B cell (primary cell): ENCODE measurements at regions not wholly inside any gene's neighbourhood (a gene's known extent, or its start where the extent isn't known, plus 50 kb on each side); places are given as distances from the start of the nearest gene placed in this dataset.

Experiments used
- ATAC-seq: fragments of 200-7000 bp; cut with Tn5 transposase; one replicate; pipeline ENCODE4 v1.10.0; 2021; ENCODE audit warnings: low read depth, mild to moderate bottlenecking, moderate number of reproducible peaks, moderate library complexity
- CTCF ChIA-PET: fragments of 350-600 bp; sonication (Branson Sonifier 250); formaldehyde crosslinking; loops from one replicate; lab custom pipeline; 2021; ENCODE audit warnings: antibody characterized with exemption, inconsistent platforms; lab: Charles Lee
- POLR2A ChIA-PET: fragments of 350-600 bp; sonication (Branson Sonifier 250); formaldehyde crosslinking; loops from one replicate; lab custom pipeline; 2021; ENCODE audit warnings: antibody characterized with exemption; lab: Charles Lee
- DNase-seq: peaks from one replicate; pipeline ENCODE4 v3.0.0; 2013
- H2AFZ ChIP-seq: 2 replicates; pipeline ENCODE4 v1.6.1; 2012; ENCODE audit warnings: mild to moderate bottlenecking, low read depth, low read length; ENCODE audit not compliant: insufficient read depth, poor library complexity, severe bottlenecking
- H3K27ac ChIP-seq, 2 donors: 1 replicate in 1 of 2; 2 replicates in 1 of 2; pipeline ENCODE4 v1.5.1; 2012 to 2013; ENCODE audit warnings: low read length in 2 of 2, mild to moderate bottlenecking in 2 of 2, moderate library complexity in 1 of 2
- H3K27me3 ChIP-seq, 4 experiments: fragments of 200-600 bp in 1 of 4; sonication (generic) in 1 of 4; replicated peaks in 1 of 4; 1 replicate in 2 of 4; 2 replicates in 2 of 4; pipeline versions ENCODE4 v1.6.1 to v1.7.0; 2013 to 2016; ENCODE audit warnings: low read length in 3 of 4, mild to moderate bottlenecking in 2 of 4, mixed read lengths in 1 of 4, moderate library complexity in 1 of 4; ENCODE audit not compliant: insufficient read depth in 4 of 4, control insufficient read depth in 3 of 4; ENCODE audit errors: control extremely low read depth in 1 of 4
- H3K36me3 ChIP-seq, 2 experiments: replicated peaks in 1 of 2; 1 replicate in 1 of 2; 2 replicates in 1 of 2; pipeline versions ENCODE4 v1.6.1 to v1.7.1; 2013; ENCODE audit warnings: low read length in 1 of 2; ENCODE audit not compliant: insufficient read depth in 2 of 2, control insufficient read depth in 1 of 2; ENCODE audit errors: control extremely low read depth in 1 of 2, extremely low read depth in 1 of 2
- H3K4me1 ChIP-seq, 2 donors: fragments of 200-600 bp in 1 of 2; sonication (generic) in 1 of 2; 1 replicate in 1 of 2; 2 replicates in 1 of 2; pipeline versions ENCODE4 v1.5.1 to v1.6.1; 2013 to 2017; ENCODE audit warnings: low read length in 2 of 2; ENCODE audit not compliant: control insufficient read depth in 2 of 2, insufficient read depth in 2 of 2
- H3K4me2 ChIP-seq: replicated peaks from 2 replicates; pipeline ENCODE3; 2012; ENCODE audit warnings: mild to moderate bottlenecking, low read depth, low read length; ENCODE audit not compliant: poor library complexity, severe bottlenecking
- H3K4me3 ChIP-seq, 5 experiments: fragments of 200-600 bp in 1 of 5; sonication (generic) in 1 of 5; 1 replicate in 3 of 5; 2 replicates in 2 of 5; pipeline versions ENCODE4 v1.5.1 to v1.7.0; 2011 to 2016; ENCODE audit warnings: low read length in 4 of 5, mild to moderate bottlenecking in 4 of 5, low read depth in 2 of 5, control low read depth in 1 of 5, moderate library complexity in 1 of 5; ENCODE audit not compliant: insufficient read depth in 1 of 5; ENCODE audit errors: control extremely low read depth in 1 of 5, extremely low read depth in 1 of 5
- H3K79me2 ChIP-seq: fragments of 200-600 bp; sonication (generic); one replicate; pipeline ENCODE4 v1.6.0; 2016; ENCODE audit warnings: low read length; ENCODE audit not compliant: control insufficient read depth, insufficient read depth
- H3K9ac ChIP-seq: fragments of 200-600 bp; sonication (generic); 2 replicates; pipeline ENCODE4 v1.6.1; 2017; ENCODE audit warnings: mild to moderate bottlenecking, low read length, moderate library complexity
- H3K9me3 ChIP-seq, 3 donors: one replicate each; pipeline versions ENCODE4 v1.6.1 to v1.7.1; 2013; ENCODE audit warnings: low read length in 2 of 3; ENCODE audit not compliant: control insufficient read depth in 2 of 3, insufficient read depth in 1 of 3; ENCODE audit errors: control extremely low read depth in 1 of 3
- H4K20me1 ChIP-seq: 2 replicates; pipeline ENCODE4 v1.6.0; 2012; ENCODE audit warnings: mild to moderate bottlenecking, low read length; ENCODE audit not compliant: insufficient read depth, control insufficient read depth, poor library complexity, severe bottlenecking
- H3K27ac Mint-ChIP-seq: one replicate; pipeline ENCODE4 v1.8.0; 2021; ENCODE audit warnings: mixed read lengths
- H3K27me3 Mint-ChIP-seq: one replicate; pipeline ENCODE4 v1.8.0; 2021; ENCODE audit warnings: mixed read lengths
- H3K4me1 Mint-ChIP-seq: one replicate; pipeline ENCODE4 v1.8.0; 2021; ENCODE audit warnings: mixed read lengths
- H3K4me3 Mint-ChIP-seq: one replicate; pipeline ENCODE4 v1.8.0; 2021; ENCODE audit warnings: mixed read lengths
- H3K9me3 Mint-ChIP-seq: one replicate; pipeline ENCODE4 v1.8.0; 2022; ENCODE audit warnings: mixed read lengths; ENCODE audit not compliant: insufficient read depth
- CTCF ChIP-seq: fragments of 200-600 bp; IDR thresholded peaks from one replicate; pipeline ENCODE4 v1.8.0; 2022; ENCODE audit warnings: antibody characterized with exemption, mild to moderate bottlenecking
- EZH2 ChIP-seq: IDR thresholded peaks from 2 replicates; pipeline ENCODE4 v1.6.1; 2012; ENCODE audit warnings: borderline replicate concordance, low read depth, mild to moderate bottlenecking, moderate library complexity, low read length; ENCODE audit not compliant: insufficient read depth, poor library complexity, severe bottlenecking
- WGBS: methylation state at CpG from one replicate; pipeline ENCODE4 v1.1.5; 2013; ENCODE audit warnings: missing lambda C conversion rate; ENCODE audit not compliant: insufficient coverage; 5-methylcytosine and 5-hydroxymethylcytosine counted together
- intact Hi-C: fragments of 100-400 bp; cut with micrococcal nuclease; formaldehyde crosslinking; loops from one replicate; pipeline ENCODE4 v1.10.0; 2022

- Histone ChIP-seq H3K4me1 (no peaks in the 10 kb centered on the region), H3K4me2 (no peak overlapping the region), H3K79me2 (no peaks in the 10 kb centered on the region), H3K9ac (no peak overlapping the region), H3K27me3 (no peaks in the 10 kb centered on the region), H3K36me3 (no peaks in the 10 kb centered on the region), H4K20me1 (no peaks in the 10 kb centered on the region), H3K9me3 (no peaks in the 10 kb centered on the region), H2AFZ (no peak overlapping the region), H3K4me3 (no peak overlapping the region), H3K27ac (no peak overlapping the region)
- peaks cover 9% of the 10 kb centered on the region for H3K4me1 Mint-ChIP-seq
- CTCF ChIA-PET, result interaction anchor here (0.6 to 1.2 kb wide), 3 partner anchors 11 to 229 kb away, joined by 3 to 4 read pairs (median 3); no protein-coding TSS in a partner anchor
- no peak overlapping the region for H3K4me3 Mint-ChIP-seq
- H3K27ac Mint-ChIP-seq, result no peak overlapping the region
- no CpG with 5 or more reads among the region's 1 CpG for WGBS
- no peaks in the 10 kb centered on the region for H3K9me3 Mint-ChIP-seq
- DNase-seq (no peak), ATAC-seq (no peak)
- intact Hi-C loops, result no loop called here
- POLR2A ChIA-PET, result no interaction called here
- no peaks in the 10 kb centered on the region for H3K27me3 Mint-ChIP-seq
- TF ChIP-seq EZH2 (no peak), CTCF (no peak)
Measured at GRCh38 chr12:25376407-25376806, 125.7 kb upstream of the KRAS start.

GRCh38 chr12:25372969-25373817 lies 122.5 kb upstream of the KRAS start:
- Histone ChIP-seq H3K27ac (no peak overlapping the region), H3K9ac (no peak overlapping the region), H3K4me3 (no peak overlapping the region), H3K9me3 (no peaks in the 10 kb centered on the region), H3K4me2 (no peak overlapping the region), H3K4me1 (no peaks in the 10 kb centered on the region), H3K79me2 (no peaks in the 10 kb centered on the region), H3K27me3 (no peaks in the 10 kb centered on the region), H3K36me3 (no peaks in the 10 kb centered on the region), H4K20me1 (no peaks in the 10 kb centered on the region), H2AFZ (no peak overlapping the region)
- Mint-ChIP-seq H3K27ac (no peak overlapping the region), H3K4me1 (peaks cover 9% of the 10 kb centered on the region), H3K27me3 (no peaks in the 10 kb centered on the region), H3K4me3 (no peak overlapping the region), H3K9me3 (no peaks in the 10 kb centered on the region)
- DNase-seq, result no peak
- CTCF ChIA-PET, result interaction anchor here (1.1 kb wide), 1 partner anchor 14 kb away, joined by 3 read pairs; no protein-coding TSS in a partner anchor
- no peak for ATAC-seq
- no peak for TF ChIP-seq EZH2
- no peak for TF ChIP-seq CTCF
- 100% methylated on average over 4 of the region's 4 CpGs for WGBS
- POLR2A ChIA-PET, result no interaction called here
- intact Hi-C loops, result no loop called here
